DMS53 treated with DMSO at 0.1 percent for 48 hours (cell line): ENCODE measurements at regions not wholly inside any gene's neighbourhood (a gene's known extent, or its start where the extent isn't known, plus 50 kb on each side); places are given as distances from the start of the nearest gene placed in this dataset.

Experiments
- DNase-seq: peaks from one replicate; lab custom pipeline; 2025; ENCODE audit not compliant: unreplicated experiment; lab: John Stamatoyannopoulos, UW

DNA sequence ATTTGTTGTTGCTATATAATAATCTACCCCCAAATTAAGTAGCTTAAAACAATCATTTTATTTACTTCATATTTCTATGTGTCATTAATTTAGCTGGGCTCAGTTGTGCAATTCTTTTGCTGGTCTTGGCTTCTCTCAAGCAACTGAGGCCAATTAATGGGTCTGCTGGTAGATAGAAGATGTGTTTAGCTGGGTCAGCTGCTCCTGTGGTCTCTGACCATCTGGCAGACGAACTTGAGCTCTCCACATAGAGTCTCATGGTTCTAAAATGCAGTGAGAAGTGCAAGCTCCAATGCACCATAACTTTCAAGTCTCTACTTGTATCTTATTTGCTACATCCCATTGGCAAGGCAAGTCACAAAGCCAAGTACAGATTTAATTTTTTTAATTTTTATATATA is 515.6 kb downstream of the ZIC1 start:
- no peak for DNase-seq

GRCh38 chr3:147925272-147925671 is 516.1 kb downstream of the ZIC1 start:
- DNase-seq = no peak

DNA sequence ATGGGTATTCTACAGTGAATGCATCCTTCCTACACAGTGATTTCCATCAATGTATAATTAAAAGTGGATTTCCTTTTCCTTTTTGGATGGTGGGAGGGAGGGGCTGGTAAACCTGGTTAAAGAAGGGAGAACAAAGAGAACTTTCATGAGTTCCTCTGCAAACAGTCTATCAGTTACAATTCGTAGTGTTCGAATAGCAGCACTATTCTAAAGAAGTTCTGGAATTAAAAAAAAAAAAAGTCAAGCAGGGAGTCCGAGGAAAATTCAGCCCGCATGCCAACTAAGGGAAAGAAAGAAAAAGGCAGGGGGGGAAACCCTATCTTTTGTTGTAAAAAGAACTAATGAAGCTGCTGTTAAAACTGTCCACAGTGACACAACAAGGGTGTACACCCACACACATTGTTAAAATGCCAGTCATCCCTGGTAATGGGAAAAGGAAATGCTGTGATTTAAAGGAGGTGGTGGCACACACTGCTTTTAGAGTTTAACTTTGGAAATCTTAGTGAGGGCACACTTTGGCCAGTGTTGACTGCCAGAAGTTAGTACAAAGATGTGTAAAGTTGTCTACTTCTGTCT is 521.2 kb downstream of the ZIC1 start:
- no peak for DNase-seq

DNA sequence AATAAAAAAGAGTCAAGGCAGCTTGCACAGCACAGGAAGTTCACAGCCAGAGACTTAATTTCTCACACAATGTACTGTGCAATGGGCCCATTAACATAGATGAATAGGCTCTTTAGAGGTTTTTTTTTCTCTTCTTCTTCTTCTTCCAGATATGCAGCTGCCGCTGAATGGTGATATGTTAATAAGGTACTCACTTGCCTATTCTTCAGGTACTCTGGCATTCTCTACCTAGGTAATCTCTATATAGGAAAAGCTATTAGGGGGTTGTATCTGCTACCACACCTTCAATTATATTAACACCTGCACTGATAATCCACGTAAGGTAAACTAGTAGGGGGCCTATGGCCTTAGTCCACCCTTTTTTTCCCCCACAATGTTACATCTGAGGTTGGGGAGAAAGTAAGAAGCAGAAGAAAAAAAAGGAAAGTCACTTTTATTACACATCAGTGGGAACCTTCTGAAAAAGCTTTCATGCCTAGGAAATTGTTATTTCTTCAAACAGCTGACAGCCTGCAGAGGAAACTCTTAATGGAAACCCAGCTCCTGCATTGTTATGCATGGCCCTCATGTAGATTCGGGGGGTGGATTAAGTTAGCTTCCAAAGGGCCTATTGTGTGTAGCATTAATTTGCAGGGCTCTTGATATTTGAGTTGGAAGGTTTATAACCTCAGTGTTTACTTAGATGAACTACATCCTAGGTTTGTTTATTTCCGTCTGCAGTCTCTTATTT is 525.5 kb downstream of the ZIC1 start:
- no peak for DNase-seq

DNA sequence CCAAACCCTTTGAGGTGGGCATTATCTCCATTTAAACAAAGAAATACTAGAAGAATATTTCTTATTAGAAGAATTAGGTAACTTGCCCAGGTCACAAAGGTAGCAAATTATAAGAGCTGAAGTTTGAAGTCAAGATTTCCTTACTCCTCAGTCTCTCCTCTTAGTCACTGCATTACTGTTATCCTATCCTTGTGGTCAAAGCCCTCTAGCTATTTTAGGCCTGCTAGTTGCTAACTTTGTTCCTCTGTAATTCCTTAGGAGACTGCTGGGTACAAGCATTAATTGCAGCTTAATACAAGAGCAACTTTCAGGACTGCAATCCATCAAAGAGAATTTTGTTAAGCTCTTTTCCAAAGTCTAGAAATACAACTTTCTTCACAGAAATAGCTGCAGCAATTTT is 528.2 kb downstream of the ZIC1 start:
- no peak for DNase-seq

DNA sequence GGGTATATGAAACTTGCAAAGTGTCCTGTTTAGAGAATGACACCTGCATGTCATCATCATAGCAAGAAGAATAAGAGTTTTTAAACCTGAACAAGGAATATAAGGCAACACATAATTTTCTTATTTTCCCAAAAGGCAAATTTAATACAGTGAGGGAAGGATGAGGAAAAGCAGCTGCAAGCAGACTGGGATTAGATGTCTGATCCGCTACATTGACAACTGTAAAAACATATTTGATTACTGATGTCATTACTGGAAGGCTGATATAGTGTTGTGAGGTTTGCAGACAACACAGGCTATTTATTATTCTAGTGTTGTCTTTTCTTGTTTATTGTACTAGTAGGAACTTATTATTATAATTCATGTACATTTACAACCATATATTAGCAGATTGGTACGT is 528.7 kb downstream of the ZIC1 start:
- no peak for DNase-seq

GRCh38 chr3:147939425-147939824 is 530.3 kb downstream of the ZIC1 start:
- no peak for DNase-seq

- no peak for DNase-seq
Observed at GRCh38 chr3:147939839-147940238, 530.7 kb downstream of the ZIC1 start.

- DNase-seq = no peak
Observed at GRCh38 chr3:147940405-147941193, 531.4 kb downstream of the ZIC1 start.

DNA sequence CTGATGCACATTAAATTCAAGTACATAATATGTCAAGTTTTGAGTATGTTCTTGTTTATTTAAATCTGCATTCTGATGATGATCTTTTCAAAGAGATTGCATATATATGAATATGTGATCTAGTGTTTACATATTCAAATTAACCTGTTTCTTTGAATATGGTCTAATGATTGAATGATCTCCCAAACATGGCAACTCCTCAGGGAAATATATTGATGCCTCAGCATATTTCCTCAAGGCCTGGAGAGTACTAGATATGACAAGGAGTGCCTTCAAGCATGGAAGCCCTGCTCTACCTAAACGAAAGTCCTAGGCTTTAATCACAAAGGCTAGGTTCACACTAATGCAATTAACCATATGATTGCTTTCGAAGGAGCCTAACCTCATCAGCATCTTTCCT is 532.8 kb downstream of the ZIC1 start:
- DNase-seq = no peak

GRCh38 chr3:147943265-147943945 is 534.2 kb downstream of the ZIC1 start:
- no peak for DNase-seq

GRCh38 chr3:147945968-147946519 is 536.9 kb downstream of the ZIC1 start:
- peak; percentile 25 for DNase-seq

- DNase-seq = no peak
Observed at GRCh38 chr3:147956615-147957014, 547.5 kb downstream of the ZIC1 start.

GRCh38 chr3:147958754-147959153 is 549.6 kb downstream of the ZIC1 start:
- no peak for DNase-seq

- no peak for DNase-seq
Observed at GRCh38 chr3:147960786-147961185, 551.6 kb downstream of the ZIC1 start.

- DNase-seq = no peak
Observed at GRCh38 chr3:147962408-147963164, 553.4 kb downstream of the ZIC1 start.

- no peak for DNase-seq
Observed at GRCh38 chr3:147963711-147964110, 554.5 kb downstream of the ZIC1 start.

DNA sequence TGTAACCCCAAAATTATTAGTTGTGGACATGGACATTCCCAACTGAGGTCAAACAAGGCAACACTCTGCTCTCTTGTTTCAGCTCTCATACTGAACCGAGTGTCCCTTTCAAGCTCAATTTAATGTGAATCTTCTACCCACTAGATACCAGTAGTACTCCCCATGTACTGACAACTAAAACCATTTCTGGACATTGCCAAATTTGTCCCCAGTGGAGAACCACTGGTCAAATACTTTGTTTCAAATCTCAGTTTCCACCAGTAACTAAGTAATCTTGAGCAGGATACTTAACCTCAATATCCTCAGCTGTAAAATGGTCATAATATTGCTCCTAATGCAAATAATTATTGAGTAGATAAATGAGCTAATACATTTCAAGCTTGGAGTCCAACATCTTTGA is 566.0 kb downstream of the ZIC1 start:
- DNase-seq = no peak

DNA sequence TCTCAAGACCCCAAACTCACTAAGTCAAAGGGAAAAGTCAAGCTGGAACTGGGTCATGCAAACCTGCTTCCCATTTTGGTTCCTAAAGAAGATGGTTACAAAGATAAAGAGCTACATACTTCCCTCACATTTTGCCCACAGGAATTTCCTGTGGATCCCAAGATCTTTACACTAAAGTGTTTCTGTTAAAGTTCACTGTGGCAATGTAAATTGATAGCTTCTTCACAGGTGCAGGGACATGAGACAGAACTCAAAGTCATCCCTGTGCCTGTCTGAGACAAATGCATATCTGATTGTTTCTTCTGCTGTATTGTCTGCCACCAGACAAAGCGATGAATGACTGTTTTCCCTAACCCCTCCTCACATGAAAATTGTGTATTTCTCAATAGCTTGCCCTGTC is 567.8 kb downstream of the ZIC1 start:
- no peak for DNase-seq

DNA sequence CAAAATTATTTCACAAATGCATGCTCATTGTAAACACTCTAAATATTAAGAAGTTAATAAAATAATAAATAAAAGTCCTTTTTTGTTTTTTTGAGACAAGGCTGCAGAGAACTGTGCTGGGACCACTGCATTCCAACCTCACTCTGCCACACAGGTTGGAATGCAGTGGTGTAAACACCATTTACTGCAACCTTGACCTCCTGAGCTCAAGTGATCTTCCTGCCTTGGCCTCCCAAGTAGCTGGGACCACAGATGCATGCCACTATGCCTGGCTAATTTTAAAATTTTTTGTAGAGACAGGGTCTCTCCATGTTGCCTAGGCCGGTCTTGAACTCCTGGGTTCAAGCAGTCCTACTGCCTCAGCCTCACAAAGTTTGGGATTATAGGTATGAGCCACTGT is 578.4 kb downstream of the ZIC1 start:
- DNase-seq = no peak

DNA sequence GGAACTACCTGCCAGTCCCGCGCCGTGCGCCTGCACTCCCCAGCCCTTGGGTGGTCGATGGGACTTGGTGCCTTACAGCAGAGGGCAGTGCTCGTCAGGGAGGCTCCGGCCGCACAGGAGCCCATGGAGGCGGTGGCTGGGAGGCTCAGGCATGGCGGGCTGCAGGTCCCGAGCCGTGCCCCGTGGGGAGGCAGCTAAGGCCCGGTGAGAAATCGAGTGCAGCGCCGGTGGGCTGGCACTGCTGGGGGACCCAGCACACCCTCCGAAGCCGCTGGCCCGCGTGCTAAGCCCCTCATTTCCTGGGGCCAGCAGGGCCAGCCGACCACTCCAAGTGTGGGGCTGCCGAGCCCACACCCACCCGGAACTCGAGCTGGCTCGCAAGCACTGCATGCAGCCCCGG is 580.2 kb downstream of the ZIC1 start:
- DNase-seq = no peak
